NCI-H345 treated with DMSO at 0.1 percent for 48 hours (cell line): ENCODE measurements at regions not wholly inside any gene's neighbourhood (a gene's known extent, or its start where the extent isn't known, plus 50 kb on each side); places are given as distances from the start of the nearest gene placed in this dataset.

ENCODE experiments used
- DNase-seq: peaks from one replicate; lab custom pipeline; 2025; ENCODE audit not compliant: unreplicated experiment; lab: John Stamatoyannopoulos, UW

DNA sequence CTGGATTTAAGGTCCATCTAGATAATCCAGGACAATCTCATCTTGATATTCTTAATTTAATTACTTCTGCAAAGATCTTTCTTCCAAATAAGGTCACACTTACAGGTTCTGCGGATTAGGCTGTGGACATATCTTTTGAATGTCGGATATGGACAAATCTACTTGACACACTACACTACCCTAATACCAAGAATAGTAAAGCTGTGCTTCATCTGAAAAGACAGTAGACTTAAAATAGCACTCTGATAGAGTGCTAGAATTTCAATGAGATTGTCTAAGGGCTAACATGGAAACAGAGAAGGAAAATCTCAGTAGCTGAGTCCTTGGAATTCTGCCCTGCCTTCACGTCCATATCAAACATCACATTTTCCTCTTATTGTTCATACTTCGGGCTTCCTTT, 1238.0 kb downstream of the EPHA7 start:
- no peak for DNase-seq

DNA sequence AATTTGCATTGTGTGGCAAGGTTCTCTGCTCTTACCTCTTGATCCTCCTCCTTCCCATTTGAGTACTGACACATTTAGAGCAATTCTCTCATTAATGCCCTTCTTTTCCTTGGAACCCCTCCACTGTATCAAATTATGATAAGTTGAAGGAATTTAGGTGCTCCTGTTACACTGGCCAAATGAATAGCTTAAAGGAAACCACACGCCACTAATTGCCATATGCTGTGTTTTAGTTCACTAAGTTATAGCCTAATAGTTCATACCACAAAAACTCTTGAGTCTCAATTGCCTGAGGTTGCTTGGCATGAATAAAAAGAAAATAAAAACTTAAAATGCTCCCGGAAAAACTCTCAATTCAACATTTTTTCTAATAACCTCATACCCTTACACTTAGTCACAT, 1239.3 kb downstream of the EPHA7 start:
- DNase-seq = no peak

DNA sequence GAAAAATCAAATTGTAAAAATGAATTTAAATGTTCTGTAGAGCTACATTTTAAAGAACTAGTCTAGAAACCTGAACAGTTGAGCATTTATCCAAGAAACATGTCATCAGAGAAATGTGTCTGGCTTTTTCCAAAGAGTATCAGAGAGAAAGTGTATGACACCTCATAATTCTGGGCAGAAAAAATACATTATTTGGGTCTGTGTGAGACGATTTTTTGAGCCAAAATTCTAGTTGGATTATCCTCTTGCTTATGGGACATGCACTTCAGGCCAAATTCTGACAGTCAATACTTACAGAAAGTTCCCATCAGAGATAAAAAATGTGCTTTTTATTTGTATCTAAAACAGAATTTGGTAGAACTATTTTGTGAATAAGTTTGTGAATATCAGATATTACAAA, 1242.7 kb downstream of the EPHA7 start:
- no peak for DNase-seq

DNA sequence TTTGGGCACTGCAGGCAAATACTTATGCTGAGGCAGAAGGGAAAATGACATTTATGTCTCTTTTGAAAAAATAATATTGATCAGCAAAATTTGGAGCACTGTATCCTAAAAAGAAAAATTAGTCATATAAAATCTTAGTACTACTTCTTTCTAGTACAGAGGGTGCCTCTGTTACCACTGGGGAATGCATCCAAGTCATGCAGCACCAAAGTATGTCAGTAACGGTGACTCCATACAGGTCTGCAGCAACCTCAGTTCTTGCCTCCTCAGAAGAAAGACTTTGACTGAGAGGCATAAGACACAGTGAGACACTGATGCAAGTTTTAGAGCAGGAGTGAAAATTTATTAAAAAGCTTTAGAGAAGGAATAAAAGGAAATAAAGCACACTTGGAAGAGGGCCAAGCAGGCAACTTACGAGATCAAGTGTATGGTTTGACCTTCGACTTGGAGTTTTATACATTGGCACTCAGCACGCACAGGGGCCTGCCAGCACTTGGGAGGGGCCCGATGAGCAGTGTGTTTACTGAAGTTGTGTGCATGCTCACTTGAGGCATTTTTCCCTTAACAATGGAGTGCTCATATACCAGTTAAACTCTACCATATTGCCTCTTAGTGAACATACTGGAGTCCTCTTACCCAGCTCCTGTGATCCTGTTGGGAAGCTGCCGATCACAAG, 1244.8 kb downstream of the EPHA7 start:
- DNase-seq = no peak

DNA sequence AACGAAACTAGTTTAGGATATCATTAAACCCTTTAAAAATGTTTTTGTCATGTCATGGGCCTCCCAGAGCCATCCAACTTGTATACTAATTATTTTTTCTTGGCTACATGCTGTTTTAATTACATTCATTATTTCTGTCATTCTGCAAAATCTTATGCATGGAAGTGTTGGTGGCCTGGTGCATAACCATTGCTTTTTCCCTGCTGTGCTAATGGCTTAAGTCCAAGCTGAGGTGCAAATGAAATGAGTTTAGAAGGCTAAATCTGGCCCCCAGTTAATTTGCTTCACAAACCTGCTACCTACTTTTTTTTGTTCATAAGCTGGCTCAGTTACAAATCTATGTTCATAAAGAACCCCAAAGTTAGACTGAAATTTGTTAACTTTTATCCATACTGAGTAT, 1249.9 kb downstream of the EPHA7 start:
- no peak for DNase-seq

DNA sequence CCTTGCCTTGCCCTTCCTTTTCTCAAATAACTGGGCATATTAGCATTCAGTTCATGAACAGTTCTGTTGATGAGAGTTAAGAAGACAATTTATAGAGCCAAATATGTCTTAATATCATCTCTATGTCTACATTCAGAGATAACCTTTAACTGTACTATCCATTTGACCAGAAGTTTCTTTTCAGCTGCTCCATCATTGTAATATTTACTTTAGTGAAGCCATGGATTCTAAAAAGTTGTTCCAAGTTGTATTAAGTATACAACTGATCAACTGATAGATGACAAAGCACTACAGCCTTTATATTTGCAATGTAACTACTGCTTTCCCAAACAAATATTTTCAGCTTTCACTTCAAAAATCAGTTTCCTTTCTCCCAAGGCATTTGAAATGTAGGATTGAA, 1252.7 kb downstream of the EPHA7 start:
- no peak for DNase-seq

DNA sequence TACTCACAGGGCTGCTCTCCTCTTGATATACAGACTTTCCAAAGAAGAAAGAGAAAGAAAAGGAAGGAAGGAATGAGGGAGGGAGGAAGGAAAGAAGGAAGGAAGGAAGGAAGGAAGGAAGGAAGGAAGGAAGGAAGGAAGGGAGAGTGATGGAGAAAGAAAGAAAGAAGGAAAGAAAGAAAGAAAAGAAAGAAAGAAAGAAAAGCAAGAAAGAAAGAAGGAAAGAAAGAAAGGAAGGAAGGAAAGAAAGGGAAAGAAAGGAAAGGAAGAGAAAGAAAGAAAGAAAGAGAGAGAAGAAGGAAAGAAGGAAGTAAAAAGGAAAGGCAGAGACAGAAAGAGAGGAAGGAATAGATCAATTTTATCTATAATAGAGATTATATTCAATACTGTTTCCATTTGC, 1257.4 kb downstream of the EPHA7 start:
- DNase-seq = no peak

DNA sequence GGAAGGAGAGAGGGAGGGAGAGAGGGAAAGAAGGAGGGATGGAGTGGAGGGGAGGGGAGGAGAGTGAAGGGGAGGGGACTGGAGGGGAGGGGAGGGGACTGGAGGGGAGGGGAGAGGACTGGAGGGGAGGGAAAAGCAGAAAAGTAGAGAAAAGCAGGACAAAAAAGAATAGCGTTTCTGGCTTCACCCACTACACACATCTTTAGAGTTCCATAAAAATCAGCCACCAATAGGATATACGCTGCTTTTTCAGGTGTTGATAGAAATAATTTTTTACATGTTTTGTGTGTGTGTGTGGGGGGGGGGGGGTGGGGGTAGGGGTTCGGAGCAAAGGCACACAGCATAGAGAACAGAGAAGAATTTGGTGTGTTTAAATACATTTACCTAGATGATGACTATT, 1259.1 kb downstream of the EPHA7 start:
- no peak for DNase-seq

GRCh38 chr6:92159046-92159445, 1260.3 kb downstream of the EPHA7 start:
- no peak for DNase-seq

GRCh38 chr6:92150553-92150952, 1268.8 kb downstream of the EPHA7 start:
- no peak for DNase-seq

GRCh38 chr6:92147246-92147645, 1272.1 kb downstream of the EPHA7 start:
- no peak for DNase-seq

DNA sequence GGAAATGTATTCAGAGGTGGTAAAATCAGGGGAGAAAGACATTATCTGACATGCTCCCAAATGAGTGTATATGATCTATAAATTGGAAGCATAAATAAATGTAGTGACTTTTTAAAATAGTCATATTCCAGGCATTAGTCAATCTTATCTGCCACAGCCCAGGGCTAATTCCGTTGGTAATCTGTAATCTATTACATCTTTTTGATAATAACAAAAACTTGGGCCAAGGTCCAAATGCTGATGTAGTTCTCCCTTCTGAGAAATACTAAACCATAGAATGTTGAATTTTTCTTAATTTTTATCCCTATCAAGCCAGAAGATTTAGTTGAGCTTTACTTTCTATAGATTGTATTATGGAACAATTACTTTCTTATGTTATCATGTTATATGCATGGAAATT, 1279.8 kb downstream of the EPHA7 start:
- DNase-seq = no peak

- no peak for DNase-seq
Measured at GRCh38 chr6:92132957-92133356, 1286.4 kb downstream of the EPHA7 start.

GRCh38 chr6:92132457-92132856, 1286.9 kb downstream of the EPHA7 start:
- no peak for DNase-seq

DNA sequence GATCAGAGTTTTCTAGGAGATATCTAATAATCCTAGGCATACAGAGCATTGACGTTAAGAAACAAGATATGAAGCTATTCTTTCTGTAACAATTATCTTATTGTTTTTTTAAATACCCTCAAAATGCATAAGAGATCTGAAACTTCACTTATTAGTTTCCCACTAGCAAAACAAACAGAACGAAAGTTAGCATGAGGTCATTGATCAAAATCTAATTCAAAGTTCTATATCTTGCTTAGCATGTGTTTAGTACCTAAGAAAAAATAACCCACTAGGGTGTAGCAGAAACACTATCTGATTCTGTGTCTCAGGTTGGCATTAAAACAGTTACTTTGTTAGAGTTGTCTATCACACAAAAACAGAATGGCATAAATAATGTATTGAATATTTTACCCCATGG, 1288.4 kb downstream of the EPHA7 start:
- no peak for DNase-seq

GRCh38 chr6:92126983-92127382, 1292.4 kb downstream of the EPHA7 start:
- no peak for DNase-seq

GRCh38 chr6:92126088-92126487, 1293.3 kb downstream of the EPHA7 start:
- DNase-seq = no peak

- DNase-seq = no peak
Measured at GRCh38 chr6:92125681-92126080, 1293.7 kb downstream of the EPHA7 start.

- no peak for DNase-seq
Measured at GRCh38 chr6:92124200-92124651, 1295.1 kb downstream of the EPHA7 start.

DNA sequence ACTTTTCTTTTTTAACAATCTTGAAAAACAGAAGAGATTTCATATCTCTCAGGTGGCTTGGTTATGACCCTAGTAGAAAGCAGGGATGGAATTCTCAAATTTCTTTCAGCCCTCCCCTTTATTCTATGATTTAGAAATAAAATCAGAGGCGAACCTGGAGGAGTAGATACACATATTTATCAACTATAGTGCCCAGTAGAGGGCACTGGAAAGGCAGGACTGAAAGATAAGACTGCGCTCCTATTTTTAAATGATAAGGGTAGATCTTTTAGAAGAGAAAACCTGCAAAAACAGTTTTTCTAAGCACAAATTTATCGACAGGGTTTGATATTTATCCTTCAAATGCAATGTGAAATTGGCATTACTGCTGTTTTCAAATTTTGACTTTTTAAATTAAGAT, 1296.6 kb downstream of the EPHA7 start:
- DNase-seq = no peak

- DNase-seq = no peak
Measured at GRCh38 chr6:92121228-92121627, 1298.1 kb downstream of the EPHA7 start.

- no peak for DNase-seq
Measured at GRCh38 chr6:92117800-92118199, 1301.6 kb downstream of the EPHA7 start.

GRCh38 chr6:92114797-92115196, 1304.6 kb downstream of the EPHA7 start:
- DNase-seq = no peak
